Kidney tubule cell (primary cell): ENCODE measurements at regions not wholly inside any gene's neighbourhood (a gene's known extent, or its start where the extent isn't known, plus 50 kb on each side); places are given as distances from the start of the nearest gene placed in this dataset.
"Not testable (repeated sequence)": the region's sequence is repeated elsewhere in the genome, so short reads cannot be mapped to it uniquely, and the experiment has no call there.

Source experiments
- DNase-seq: peaks from one replicate; pipeline ENCODE4 v3.0.0-alpha.2; 2018; ENCODE audit warnings: low spot score

DNA sequence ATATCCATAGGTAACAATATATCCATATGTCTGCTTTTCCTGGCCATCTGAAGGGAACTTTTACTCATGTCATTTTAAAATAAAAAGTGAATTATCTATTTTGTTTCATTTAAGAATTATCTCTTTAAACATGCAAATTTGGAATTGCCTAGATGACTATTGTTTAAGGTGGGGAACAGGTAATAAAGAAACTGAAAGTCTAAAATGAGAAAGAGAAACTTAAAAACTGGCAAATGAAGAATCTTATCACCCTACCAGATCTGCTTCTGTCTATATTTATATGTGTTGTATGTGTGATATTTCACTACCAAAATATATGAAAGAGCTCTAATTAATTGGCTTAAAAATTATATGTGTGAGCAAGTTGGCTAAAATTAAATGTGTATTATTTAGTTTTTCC lies 243.2 kb upstream of the KCNH7 start:
- DNase-seq: no peak

GRCh38 chr2:163077241-163077640 lies 238.7 kb upstream of the KCNH7 start:
- DNase-seq: peak; percentile 11

DNA sequence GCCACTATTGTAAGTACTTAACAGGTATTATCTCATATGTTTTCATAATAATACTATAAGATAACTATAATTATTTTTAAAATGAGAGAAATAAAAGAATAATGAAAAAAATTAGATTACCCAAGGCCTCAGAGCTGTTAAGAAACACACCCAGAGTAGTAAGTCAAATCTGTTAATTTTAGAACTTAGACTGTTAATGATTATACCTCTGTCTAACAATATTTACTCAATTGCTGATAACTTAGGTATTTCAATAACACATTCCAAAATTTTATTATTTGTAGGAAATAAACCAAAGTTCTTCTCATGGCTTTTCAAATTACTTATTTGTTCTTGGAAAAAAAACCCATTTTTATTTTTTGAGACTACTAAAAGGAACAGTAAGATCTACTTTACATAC lies 227.5 kb upstream of the KCNH7 start:
- peak; percentile 14 for DNase-seq

- no peak for DNase-seq
Observed at GRCh38 chr2:163062524-163062923, 224.0 kb upstream of the KCNH7 start.

DNA sequence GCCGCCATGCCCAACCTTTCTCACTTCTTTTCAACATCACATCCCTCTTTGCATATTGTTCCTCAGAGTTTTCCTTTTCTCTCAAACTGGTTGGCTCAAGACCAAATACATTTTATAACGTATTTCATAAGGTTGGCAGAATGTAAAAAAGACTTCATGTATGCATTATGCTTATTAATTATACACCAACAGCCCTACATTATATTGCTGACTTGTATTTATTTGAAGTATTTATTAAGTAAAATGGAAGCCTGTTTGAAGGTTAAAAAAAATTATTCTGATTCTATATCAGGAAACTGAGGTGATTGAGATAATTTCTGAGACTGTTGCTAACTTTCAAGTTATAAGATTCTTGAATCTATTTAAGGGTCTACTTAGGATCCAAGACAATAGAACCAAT lies 208.0 kb upstream of the KCNH7 start:
- DNase-seq: no peak

GRCh38 chr2:163045830-163046229 lies 207.3 kb upstream of the KCNH7 start:
- DNase-seq: no peak

DNA sequence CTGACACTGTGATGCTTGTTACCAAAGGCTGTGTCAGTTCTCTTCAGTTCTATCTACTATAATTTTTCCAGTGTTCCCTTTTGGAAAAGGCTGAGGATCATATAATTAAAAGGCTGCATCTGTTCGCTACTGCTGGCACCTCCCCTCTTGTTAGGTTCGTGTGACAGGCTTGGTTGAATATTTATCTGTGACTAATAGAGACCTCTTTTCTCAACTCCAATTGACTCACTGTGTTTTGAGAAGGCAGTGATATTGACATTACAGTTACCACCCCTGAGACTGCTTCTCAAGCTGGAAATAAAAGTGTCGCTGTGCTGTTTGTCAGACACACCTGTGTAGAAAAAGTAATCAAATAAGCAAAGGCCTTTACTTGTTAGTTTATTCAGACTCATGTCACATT lies 205.5 kb upstream of the KCNH7 start:
- peak; percentile 80 for DNase-seq

DNA sequence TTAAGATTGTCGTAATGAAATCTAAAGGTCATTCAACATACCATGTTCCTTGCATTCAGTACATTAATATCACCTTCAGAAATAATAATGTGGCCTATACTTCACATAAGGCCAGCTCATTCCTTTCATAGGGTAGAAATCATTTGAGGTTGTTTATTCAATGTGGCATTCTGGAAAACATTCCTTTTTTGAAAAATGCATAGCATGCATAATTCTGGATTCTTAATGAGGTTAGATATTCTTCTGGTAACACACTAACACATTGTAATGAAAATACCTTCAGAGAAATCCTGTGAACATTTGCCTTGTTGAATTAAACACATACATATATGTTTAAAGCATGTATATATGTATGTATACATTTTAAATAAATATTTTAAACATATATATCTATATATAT lies 204.6 kb upstream of the KCNH7 start:
- no peak for DNase-seq

- no peak for DNase-seq
Observed at GRCh38 chr2:163039266-163039665, 200.7 kb upstream of the KCNH7 start.

DNA sequence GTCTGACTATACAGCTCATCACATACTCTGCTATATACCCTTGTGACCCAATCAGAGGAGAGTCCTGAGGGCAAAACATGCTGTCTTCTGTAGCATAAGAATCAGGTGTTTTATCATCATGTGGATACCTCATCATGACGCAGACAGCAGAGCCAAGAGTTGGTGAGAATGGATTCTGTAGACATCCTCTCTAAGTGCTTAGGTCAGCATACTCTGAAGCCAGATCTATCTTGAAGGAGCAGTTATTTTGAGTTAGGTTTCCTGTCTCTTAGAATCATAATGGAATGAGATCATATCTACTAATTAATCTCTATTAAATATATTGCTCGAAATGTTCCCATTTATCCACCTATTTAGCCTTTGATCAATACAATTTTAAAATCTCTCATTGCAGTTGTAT lies 190.2 kb upstream of the KCNH7 start:
- DNase-seq: no peak

DNA sequence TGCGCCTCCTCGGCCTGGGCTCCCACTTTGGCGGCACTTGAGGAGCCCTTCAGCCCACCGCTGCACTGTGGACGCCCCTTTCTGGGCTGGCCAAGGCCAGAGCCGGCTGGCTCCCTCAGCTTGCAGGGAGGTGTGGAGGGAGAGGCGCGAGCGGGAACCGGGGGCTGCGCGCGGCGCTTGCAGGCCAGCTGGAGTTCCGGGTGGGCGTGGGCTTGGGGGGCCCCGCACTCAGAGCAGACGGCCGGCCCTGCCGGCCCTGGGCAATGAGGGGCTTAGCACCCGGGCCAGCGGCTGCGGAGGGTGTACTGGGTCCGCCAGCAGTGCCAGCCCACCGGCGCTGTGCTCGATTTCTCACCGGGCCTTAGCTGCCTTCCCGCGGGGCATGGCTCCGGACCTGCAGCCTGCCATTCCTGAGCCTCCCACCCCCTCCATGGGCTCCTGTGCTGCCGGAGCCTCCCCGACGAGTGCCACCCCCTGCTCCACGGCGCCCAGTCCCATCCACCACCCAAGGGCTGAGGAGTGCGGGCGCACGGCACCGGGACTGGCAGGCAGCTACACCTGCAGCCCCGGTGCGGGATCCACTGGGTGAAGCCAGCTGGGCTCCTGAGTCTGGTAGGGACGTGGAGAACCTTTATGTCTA lies 187.7 kb upstream of the KCNH7 start:
- DNase-seq: not testable (repeated sequence)

DNA sequence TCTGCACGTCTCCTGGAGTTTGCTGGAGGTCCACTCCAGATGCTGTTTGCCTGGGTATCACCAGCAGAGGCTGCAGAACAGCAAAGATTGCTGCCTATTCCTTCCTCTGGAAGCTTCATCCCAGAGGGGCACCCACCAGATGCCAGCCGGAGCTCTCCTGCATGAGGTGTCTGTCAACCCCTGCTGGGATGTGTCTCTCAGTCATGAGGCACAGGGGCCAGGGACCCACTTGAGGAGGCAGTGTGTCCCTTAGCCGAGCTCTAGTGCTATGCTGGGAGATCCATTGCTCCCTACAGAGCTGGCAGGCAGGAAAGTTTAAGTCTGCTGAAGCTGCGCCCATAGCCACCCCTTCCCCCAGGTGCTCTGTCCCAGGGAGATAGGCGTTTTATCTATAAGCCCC lies 178.3 kb upstream of the KCNH7 start:
- DNase-seq: not testable (repeated sequence)

DNA sequence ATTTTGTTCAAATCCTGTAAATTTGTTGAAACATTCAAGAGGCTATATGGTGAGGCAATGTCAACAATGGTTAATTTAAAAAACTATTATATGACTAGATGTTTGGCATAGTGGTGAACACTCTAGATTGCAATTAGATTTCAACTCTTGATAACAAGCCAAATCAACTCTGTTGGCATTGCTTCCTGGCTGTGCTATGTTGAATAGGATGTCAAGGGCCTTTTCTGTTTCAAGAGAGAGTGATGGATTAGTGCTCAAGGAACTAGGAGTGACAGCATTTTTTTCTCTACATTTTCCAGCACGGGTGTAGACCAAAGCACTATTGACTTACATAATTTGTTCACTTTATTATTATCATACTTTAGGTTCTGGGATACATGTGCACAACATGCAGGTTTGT lies 172.4 kb upstream of the KCNH7 start:
- no peak for DNase-seq

- DNase-seq: no peak
Observed at GRCh38 chr2:163008642-163009041, 170.1 kb upstream of the KCNH7 start.

- no peak for DNase-seq
Observed at GRCh38 chr2:162994718-162995117, 156.2 kb upstream of the KCNH7 start.

GRCh38 chr2:162992828-162993227 lies 154.3 kb upstream of the KCNH7 start:
- peak; percentile 2 for DNase-seq

DNA sequence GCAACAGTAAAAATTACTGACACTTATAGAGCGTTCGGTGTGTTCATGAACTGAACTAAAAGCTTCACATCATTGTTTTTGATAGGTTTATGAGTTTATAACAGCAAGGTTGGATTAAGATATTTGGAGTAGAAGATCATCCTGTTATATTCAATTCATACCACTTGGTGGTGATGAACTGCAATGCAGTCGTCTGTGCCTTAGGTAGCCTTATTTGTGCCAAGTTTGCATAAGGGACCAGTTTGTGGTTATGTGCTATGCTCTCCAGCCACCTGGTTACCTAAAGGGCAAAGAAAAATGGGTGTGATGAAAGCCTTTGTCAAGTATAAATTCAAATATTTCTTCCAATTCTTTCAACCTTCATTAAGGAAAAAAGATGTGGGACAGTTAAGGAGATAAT lies 150.9 kb upstream of the KCNH7 start:
- DNase-seq: peak; percentile 19

DNA sequence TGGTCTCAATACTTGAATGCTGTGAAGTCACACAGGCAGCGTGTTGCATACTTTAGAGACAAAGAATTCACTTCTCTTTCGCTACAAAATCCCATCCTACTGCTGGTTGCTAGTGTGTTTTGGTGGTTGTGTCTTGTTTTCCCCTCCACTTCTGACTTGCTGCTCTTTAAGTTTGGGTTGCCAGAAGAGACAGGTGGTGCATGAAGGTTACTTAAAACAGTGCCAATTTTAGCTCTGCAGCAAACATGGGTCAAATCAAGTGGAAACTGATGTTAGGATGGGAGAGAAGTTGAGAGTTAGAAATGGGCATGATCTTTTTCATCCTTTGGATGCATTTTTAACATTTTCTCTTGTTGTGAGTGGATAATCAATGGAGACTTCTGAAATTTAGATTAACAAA lies 136.2 kb upstream of the KCNH7 start:
- no peak for DNase-seq

GRCh38 chr2:162972383-162972782 lies 133.8 kb upstream of the KCNH7 start:
- DNase-seq: no peak

DNA sequence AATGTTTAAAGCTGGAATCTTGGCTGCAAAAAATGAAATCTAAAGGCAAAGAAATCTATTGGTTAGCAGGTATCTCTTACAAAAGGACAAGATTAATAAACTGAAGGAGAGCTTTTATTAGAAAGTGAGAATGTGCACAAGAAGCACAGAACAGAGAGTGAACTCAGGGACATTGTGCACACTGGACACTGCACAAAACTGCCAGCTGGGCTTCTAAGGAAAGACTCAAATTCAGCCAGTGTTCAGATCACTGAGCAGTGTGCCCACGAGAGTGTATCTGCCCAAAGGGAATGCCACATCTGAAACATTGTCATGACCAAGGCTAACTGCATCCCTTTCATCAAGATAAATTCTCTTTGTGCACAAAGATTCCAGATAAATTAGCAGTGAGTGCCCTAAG lies 129.7 kb upstream of the KCNH7 start:
- no peak for DNase-seq

- no peak for DNase-seq
Observed at GRCh38 chr2:162967811-162968210, 129.2 kb upstream of the KCNH7 start.

DNA sequence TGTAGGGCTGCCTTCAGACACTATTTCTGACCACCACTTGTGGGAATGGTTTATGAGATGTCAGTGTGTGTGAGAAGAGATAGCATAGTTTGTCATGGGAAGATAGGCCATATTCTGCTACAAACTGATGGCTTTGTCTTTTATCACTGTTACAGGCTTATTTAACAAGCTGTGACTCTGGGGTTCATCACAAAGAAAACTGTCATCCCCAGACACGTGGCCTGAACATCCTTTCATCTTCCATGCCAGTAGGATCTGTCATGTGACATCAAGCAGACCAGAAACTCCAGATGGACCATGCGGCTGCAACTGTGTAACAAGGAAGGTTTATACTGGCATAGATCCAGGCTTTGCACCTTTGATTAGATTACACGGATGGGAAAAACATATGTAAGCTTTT lies 128.6 kb upstream of the KCNH7 start:
- no peak for DNase-seq

GRCh38 chr2:162965191-162965590 lies 126.6 kb upstream of the KCNH7 start:
- peak; percentile 68 for DNase-seq

GRCh38 chr2:162964513-162964912 lies 125.9 kb upstream of the KCNH7 start:
- DNase-seq: no peak

GRCh38 chr2:162963156-162963555 lies 124.6 kb upstream of the KCNH7 start:
- no peak for DNase-seq
